NT2/D1 (cell line): ENCODE measurements at regions not wholly inside any gene's neighbourhood (a gene's known extent, or its start where the extent isn't known, plus 50 kb on each side); places are given as distances from the start of the nearest gene placed in this dataset.

Experiments used
- DNase-seq: peaks from one replicate; pipeline ENCODE4 v3.0.0-alpha.2; 2011; ENCODE audit warnings: low read depth, low spot score
- H3K27me3 ChIP-seq: 2 replicates; pipeline ENCODE4 v1.6.0; 2011; ENCODE audit warnings: mild to moderate bottlenecking; ENCODE audit not compliant: insufficient read length, insufficient read depth
- H3K36me3 ChIP-seq: 2 replicates; pipeline ENCODE4 v1.6.1; 2011; ENCODE audit warnings: mild to moderate bottlenecking, low read length, mixed read lengths; ENCODE audit not compliant: insufficient read depth, insufficient read length
- H3K4me1 ChIP-seq: 2 replicates; pipeline ENCODE4 v1.5.1; 2011; ENCODE audit not compliant: insufficient read depth, insufficient read length
- H3K4me3 ChIP-seq: 2 replicates; pipeline ENCODE4 v1.5.1; 2011; ENCODE audit warnings: low read depth; ENCODE audit not compliant: insufficient read length
- H3K9ac ChIP-seq: 2 replicates; pipeline ENCODE4 v1.6.0; 2011; ENCODE audit warnings: low read depth; ENCODE audit not compliant: insufficient read length
- H3K9me3 ChIP-seq: 2 replicates; pipeline ENCODE4 v1.5.1; 2011; ENCODE audit warnings: mild to moderate bottlenecking, low read length; ENCODE audit not compliant: insufficient read depth
- SUZ12 ChIP-seq: IDR thresholded peaks from 2 replicates; pipeline ENCODE4 v1.6.1; 2011; ENCODE audit not compliant: insufficient read length, insufficient read depth; ENCODE audit errors: extremely low read depth
- YY1 ChIP-seq: IDR thresholded peaks from 2 replicates; pipeline ENCODE4 v1.6.1; 2011; ENCODE audit not compliant: insufficient read length, insufficient read depth
- ZNF274 ChIP-seq: IDR thresholded peaks from 2 replicates; pipeline ENCODE4 v1.6.1; 2011; ENCODE audit warnings: mild to moderate bottlenecking, low read depth, low read length

GRCh38 chr10:44264244-44264643, 120.7 kb downstream of the CXCL12 start:
- Histone ChIP-seq H3K4me3 (no peak overlapping the region), H3K27me3 (no peaks in the 10 kb centered on the region), H3K9me3 (peaks cover 6% of the 10 kb centered on the region; the same call in 1 of the 2 replicates), H3K4me1 (no peaks in the 10 kb centered on the region), H3K9ac (no peak overlapping the region), H3K36me3 (no peaks in the 10 kb centered on the region)
- DNase-seq, result no peak
- TF ChIP-seq YY1 (no peak), SUZ12 (no peak), ZNF274 (no peak)

- peaks cover 4% of the 10 kb centered on the region; the same call in 1 of the 2 replicates for H3K9me3 ChIP-seq
- no peaks in the 10 kb centered on the region for H3K36me3 ChIP-seq
- H3K9ac ChIP-seq, result no peak overlapping the region
- no peaks in the 10 kb centered on the region for H3K4me1 ChIP-seq
- TF ChIP-seq SUZ12 (no peak), ZNF274 (no peak), YY1 (no peak)
- H3K27me3 ChIP-seq, result no peaks in the 10 kb centered on the region
- DNase-seq, result no peak
- no peak overlapping the region for H3K4me3 ChIP-seq
Measured at GRCh38 chr10:44263771-44264170, 121.1 kb downstream of the CXCL12 start.

GRCh38 chr10:44262551-44263251, 122.2 kb downstream of the CXCL12 start:
- Histone ChIP-seq H3K27me3 (no peaks in the 10 kb centered on the region), H3K4me3 (no peak overlapping the region), H3K4me1 (no peaks in the 10 kb centered on the region), H3K9ac (no peak overlapping the region), H3K9me3 (no peaks in the 10 kb centered on the region; the same call in 1 of the 2 replicates), H3K36me3 (no peaks in the 10 kb centered on the region)
- DNase-seq, result no peak
- no peak for TF ChIP-seq ZNF274

- no peaks in the 10 kb centered on the region for H3K9me3 ChIP-seq
- DNase-seq, result no peak
- H3K4me3 ChIP-seq, result no peak overlapping the region
Measured at GRCh38 chr10:44261710-44262455, 123.0 kb downstream of the CXCL12 start.

GRCh38 chr10:44261296-44261695, 123.6 kb downstream of the CXCL12 start:
- no peaks in the 10 kb centered on the region for H3K27me3 ChIP-seq
- no peak overlapping the region for H3K9ac ChIP-seq
- H3K4me1 ChIP-seq, result no peaks in the 10 kb centered on the region

More at GRCh38 chr10:44261710-44262455, 123.0 kb downstream of the CXCL12 start:
- no peak overlapping the region for H3K9ac ChIP-seq
- no peaks in the 10 kb centered on the region for H3K27me3 ChIP-seq
- no peaks in the 10 kb centered on the region for H3K4me1 ChIP-seq
- no peak for TF ChIP-seq SUZ12
- TF ChIP-seq ZNF274, result no peak
- TF ChIP-seq YY1, result no peak
- H3K36me3 ChIP-seq, result no peaks in the 10 kb centered on the region

GRCh38 chr10:44260286-44260928, 124.5 kb downstream of the CXCL12 start:
- H3K27me3 ChIP-seq, result no peaks in the 10 kb centered on the region

More at GRCh38 chr10:44261296-44261695, 123.6 kb downstream of the CXCL12 start:
- Histone ChIP-seq H3K9me3 (no peaks in the 10 kb centered on the region), H3K4me3 (no peak overlapping the region), H3K36me3 (no peaks in the 10 kb centered on the region)
- DNase-seq, result no peak
- TF ChIP-seq ZNF274, result no peak
- TF ChIP-seq YY1, result no peak
- no peak for TF ChIP-seq SUZ12

More at GRCh38 chr10:44260286-44260928, 124.5 kb downstream of the CXCL12 start:
- no peaks in the 10 kb centered on the region for H3K9me3 ChIP-seq
- no peak for TF ChIP-seq ZNF274
- no peak for TF ChIP-seq YY1
- TF ChIP-seq SUZ12, result no peak
- no peak for DNase-seq
- no peak overlapping the region for H3K9ac ChIP-seq
- no peaks in the 10 kb centered on the region for H3K4me1 ChIP-seq
- H3K4me3 ChIP-seq, result no peak overlapping the region
- H3K36me3 ChIP-seq, result no peaks in the 10 kb centered on the region
